IPS DF 4.7 (cell line): ENCODE measurements at regions not wholly inside any gene's neighbourhood (a gene's known extent, or its start where the extent isn't known, plus 50 kb on each side); places are given as distances from the start of the nearest gene placed in this dataset.

Source experiments
- DNase-seq: peaks from one replicate; pipeline ENCODE4 v3.0.0-alpha.2; 2013; ENCODE audit warnings: low spot score; ENCODE audit errors: extremely low read depth

- DNase-seq, result no peak
Observed at GRCh38 chr3:178475062-178475461, 61.2 kb upstream of the KCNMB2 start.

DNA sequence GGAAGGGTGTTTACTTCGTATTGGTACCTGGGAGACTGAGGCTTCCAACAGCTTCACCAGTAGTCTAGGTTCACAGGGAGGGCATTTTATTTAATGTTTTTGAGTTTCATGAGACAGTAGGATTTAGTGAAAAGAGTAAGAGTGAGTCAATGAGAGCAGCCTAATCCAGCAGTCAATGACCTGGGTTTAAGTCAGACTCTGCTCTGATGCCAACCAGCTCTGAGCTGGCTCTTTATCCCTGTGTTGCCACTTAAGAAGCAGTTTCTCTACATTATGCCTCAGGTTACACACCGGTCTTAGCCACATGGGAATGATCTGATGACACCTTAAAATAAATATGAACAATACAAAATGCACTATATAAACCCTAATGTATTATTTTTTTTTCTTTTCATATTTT, 59.4 kb upstream of the KCNMB2 start:
- DNase-seq, result no peak

- DNase-seq, result no peak
Observed at GRCh38 chr3:178479446-178479845, 56.8 kb upstream of the KCNMB2 start.

GRCh38 chr3:178479860-178480259, 56.4 kb upstream of the KCNMB2 start:
- no peak for DNase-seq

- DNase-seq, result no peak
Observed at GRCh38 chr3:178480274-178480673, 56.0 kb upstream of the KCNMB2 start.

GRCh38 chr3:178480795-178481194, 55.4 kb upstream of the KCNMB2 start:
- DNase-seq, result no peak

DNA sequence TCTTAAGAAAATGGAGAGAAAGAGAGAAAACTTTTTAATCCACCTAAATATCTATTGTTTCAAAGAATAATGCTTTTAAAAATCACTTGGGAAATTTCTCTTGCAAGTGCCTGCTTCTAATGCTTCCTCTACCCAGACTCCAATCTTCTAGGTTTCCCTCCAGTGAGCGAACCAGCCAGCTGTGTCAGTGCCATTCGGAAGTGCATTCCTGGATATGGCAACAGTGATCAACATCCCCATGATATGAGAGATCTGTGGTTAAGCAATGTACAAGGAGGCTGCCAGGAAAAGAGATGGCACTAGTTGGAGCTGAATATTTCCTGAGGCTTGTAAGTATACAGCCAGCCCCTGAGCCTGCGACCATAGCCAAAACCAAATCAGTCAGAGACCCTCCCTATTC, 53.3 kb upstream of the KCNMB2 start:
- no peak for DNase-seq

DNA sequence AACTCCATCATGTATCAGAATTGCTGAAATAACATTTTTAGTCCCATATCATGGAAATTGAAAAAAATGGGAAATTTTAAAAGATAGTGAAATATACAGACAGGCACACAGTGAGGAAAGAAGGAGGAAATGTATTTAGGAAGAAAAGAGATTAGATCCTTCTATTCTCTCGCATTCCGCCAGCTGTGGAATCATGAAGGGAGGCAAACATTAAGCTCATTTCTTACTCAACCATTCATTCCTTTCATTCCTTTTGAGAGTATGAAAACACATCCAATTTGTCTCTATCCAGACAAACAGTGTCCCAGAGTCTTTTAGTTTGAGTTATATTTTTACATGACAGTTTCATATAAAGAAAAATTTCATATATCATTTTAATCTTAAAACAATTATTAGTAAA, 52.5 kb upstream of the KCNMB2 start:
- DNase-seq, result no peak

DNA sequence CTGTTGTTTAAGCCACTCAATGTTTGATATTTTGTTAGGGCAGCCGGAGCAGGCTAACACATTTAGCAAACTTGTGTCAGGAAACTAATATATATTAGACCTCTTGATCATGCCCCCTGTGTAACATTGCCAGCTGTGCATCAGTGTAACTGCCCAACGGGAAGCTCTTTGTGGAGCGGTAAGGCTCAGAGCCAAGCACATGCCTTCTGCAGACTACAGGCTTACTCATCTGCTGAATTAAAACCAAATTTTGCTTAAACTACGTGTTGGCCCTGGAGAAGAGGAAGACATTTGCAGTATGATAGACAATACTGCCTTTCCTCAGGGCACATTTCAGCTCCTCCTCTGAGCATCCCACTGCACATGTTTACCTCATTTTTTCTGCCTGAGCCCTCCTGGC, 50.5 kb upstream of the KCNMB2 start:
- DNase-seq, result no peak
